ENCODE measurements at regions not wholly inside any gene's neighbourhood (a gene's known extent, or its start where the extent isn't known, plus 50 kb on each side); places are given as distances from the start of the nearest gene placed in this dataset.
"Not testable (repeated sequence)": the region's sequence is repeated elsewhere in the genome, so short reads cannot be mapped to it uniquely, and the experiment has no call there.

DNA sequence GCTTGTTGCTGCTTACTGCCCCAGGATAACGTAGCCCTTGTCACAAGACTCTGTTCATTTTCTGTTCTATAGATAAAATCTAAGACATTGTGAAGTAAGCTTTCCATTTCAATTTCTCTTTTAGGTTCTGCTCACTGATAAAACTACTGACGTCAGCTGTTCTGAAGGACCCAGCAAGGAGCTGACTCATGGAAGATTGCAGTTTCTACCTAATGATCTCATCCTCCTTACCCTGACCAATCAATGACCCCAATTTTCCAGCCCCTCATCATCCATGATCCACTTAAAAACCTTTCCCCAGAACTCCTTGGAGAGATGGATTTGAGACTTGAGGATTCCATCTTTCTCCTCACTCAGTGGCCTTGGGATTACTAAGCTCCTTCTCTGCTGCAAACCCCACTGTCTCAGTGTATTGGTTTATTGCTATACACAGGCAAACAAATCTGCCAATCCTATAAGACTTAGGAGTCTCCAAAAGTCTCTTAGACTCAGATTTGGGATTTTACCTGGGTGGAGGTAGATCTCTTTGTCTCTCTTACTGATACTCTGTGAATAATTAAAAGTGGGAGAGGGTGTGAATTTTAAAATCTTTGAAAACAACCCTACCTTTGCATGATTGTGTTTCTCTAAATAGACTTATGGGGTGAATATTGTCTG is 109.2 kb upstream of the TRIM24 start:
- 100% methylated on average over 1 of the region's 2 CpGs for WGBS (ENCODE audit: insufficient coverage)
- H3K27ac ChIP-seq (ENCODE audit: low read depth, low read length): no peak overlapping the region
- DNase-seq (ENCODE audit: low read depth in 4 of 6, low spot score in 6 of 6): no peak

DNA sequence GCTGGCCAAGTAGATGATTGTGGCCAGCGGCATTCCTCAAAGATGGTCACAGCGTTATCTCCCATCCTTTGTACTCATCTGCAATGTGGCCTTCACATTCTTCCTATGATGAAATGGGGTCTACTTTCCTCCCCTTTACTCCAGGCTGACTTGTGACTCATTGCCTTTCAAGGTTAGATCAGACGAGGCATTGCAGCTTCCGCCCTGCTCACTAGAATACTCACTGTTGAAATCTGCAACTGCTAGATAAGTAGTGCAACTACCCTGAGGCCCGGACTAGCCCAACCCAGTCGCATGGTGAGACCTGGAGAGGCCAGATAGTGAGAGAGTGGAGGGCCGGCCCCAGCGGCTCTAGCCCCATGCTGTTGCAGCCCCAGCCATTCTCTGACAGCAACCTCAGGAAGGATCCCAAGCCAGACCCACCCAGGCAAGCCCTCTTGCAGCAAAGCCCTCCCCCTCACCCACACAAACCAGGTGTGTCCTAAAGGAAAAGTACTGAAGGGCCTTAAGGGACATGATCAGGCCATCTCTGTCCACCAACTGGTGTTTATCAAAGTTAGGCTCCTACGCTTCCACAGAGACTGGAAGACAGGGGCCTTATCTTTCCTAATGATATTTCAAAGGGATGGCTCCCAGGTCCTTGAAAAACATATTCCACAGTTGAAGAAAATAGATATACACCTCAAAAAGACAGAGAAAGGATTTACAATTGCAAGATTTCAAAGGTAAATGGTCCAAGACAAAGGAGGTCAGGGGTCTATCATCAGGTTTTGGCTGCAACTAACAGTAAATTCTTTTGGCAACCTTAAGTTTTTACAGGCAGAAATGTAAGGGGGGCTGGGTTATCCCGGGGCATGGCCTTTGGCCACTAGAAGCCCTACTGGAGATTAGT is 107.2 kb upstream of the TRIM24 start:
- Histone ChIP-seq H3K4me3 (ENCODE audit: low read depth, low read length) (no peak overlapping the region), H3K9me3 (ENCODE audit: control insufficient read depth, insufficient read depth, low read length) (no peaks in the 10 kb centered on the region), H3K36me3 (ENCODE audit: control insufficient read depth, insufficient read depth, low read length) (no peaks in the 10 kb centered on the region), H3K27me3 (ENCODE audit: control insufficient read depth, insufficient read depth, low read length) (no peaks in the 10 kb centered on the region), H3K4me1 (ENCODE audit: control insufficient read depth, insufficient read depth, low read length) (no peaks in the 10 kb centered on the region), H3K27ac (ENCODE audit: low read depth, low read length) (no peak overlapping the region)
- WGBS (ENCODE audit: insufficient coverage): 93% methylated on average over 7 of the region's 10 CpGs
- no peak for DNase-seq (ENCODE audit: low read depth in 4 of 6, low spot score in 6 of 6)

More for the DNA sequence above, 109.2 kb upstream of the TRIM24 start:
- H3K4me1 ChIP-seq (ENCODE audit: control insufficient read depth, insufficient read depth, low read length): no peaks in the 10 kb centered on the region
- peaks cover 4% of the 10 kb centered on the region for H3K9me3 ChIP-seq (ENCODE audit: control insufficient read depth, insufficient read depth, low read length)
- no peaks in the 10 kb centered on the region for H3K27me3 ChIP-seq (ENCODE audit: control insufficient read depth, insufficient read depth, low read length)
- H3K4me3 ChIP-seq (ENCODE audit: low read depth, low read length): no peak overlapping the region
- no peaks in the 10 kb centered on the region for H3K36me3 ChIP-seq (ENCODE audit: control insufficient read depth, insufficient read depth, low read length)

DNA sequence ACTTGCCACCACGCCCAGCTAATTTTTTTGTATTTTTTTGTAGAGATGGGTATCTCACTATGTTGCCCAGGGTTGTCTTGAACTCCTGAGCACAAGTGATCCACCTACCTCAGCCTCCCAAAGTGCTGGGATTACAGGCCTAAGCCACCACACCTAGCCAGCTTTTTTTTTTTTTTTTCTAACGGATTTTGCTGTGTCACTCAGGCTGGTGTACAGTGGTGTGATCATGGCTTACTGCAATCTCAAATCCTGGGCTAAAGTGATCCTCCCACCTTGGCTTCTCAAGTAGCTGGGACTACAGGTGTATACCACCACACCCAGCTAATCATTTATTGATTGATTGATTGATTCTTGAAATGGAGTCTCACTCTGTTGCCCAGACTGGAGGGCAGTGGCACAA is 106.0 kb upstream of the TRIM24 start:
- no CpG with 5 or more reads among the region's 2 CpGs for WGBS (ENCODE audit: insufficient coverage)
- Histone ChIP-seq H3K9me3 (ENCODE audit: control insufficient read depth, insufficient read depth, low read length) (no peaks in the 10 kb centered on the region), H3K4me1 (ENCODE audit: control insufficient read depth, insufficient read depth, low read length) (no peaks in the 10 kb centered on the region), H3K36me3 (ENCODE audit: control insufficient read depth, insufficient read depth, low read length) (no peaks in the 10 kb centered on the region), H3K27me3 (ENCODE audit: control insufficient read depth, insufficient read depth, low read length) (no peaks in the 10 kb centered on the region), H3K27ac (ENCODE audit: low read depth, low read length) (no peak overlapping the region), H3K4me3 (ENCODE audit: low read depth, low read length) (no peak overlapping the region)
- no peak for DNase-seq (ENCODE audit: low read depth in 4 of 6, low spot score in 6 of 6)

DNA sequence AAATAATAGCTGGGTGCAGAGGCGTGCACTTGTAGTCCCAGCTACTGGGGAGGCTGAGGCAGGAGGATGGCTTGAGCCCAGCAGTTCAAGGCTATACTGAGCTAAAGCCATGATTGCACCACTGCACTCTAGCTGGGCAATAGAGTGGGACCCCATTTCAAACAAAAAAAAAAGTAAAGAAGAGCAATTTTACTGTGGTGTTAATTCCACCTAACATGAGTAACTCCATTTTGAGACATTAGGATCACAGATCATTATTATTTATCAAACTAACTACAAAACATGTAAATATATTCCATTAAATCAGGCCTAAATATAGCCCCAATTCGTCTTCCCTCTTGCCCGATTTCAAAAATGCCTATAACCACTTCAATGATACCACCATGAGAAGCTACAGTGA is 104.8 kb upstream of the TRIM24 start:
- WGBS (ENCODE audit: insufficient coverage): no CpG with 5 or more reads among the region's 3 CpGs
- no peaks in the 10 kb centered on the region for H3K9me3 ChIP-seq (ENCODE audit: control insufficient read depth, insufficient read depth, low read length)
- no peak overlapping the region for H3K4me3 ChIP-seq (ENCODE audit: low read depth, low read length)
- H3K36me3 ChIP-seq (ENCODE audit: control insufficient read depth, insufficient read depth, low read length): no peaks in the 10 kb centered on the region
- H3K27ac ChIP-seq (ENCODE audit: low read depth, low read length): no peak overlapping the region
- H3K4me1 ChIP-seq (ENCODE audit: control insufficient read depth, insufficient read depth, low read length): no peaks in the 10 kb centered on the region
- H3K27me3 ChIP-seq (ENCODE audit: control insufficient read depth, insufficient read depth, low read length): no peaks in the 10 kb centered on the region
- DNase-seq (ENCODE audit: low read depth in 4 of 6, low spot score in 6 of 6): no peak

DNA sequence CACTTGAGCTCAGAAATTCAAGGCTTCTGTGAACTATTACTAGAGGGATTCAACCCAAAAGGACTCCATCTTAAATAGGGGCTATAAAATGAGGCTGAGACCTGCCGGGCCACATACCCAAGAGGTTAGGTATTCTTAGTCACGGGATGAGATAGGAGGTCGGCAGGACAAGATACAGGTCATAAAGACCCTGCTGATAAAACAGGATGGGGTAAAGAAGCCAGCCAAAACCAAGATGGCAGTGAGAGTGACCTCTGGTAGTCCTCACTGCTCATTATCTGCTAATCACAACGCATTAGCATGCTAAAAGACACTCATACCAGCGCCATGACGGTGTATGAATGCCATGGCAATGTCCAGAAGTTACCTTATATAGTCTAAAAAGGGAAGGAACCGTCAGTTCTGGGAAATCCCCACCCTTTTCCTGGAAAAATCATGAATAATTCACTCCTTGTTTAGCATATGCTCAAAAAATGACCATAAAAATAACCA is 101.2 kb upstream of the TRIM24 start:
- Histone ChIP-seq H3K36me3 (ENCODE audit: control insufficient read depth, insufficient read depth, low read length) (no peaks in the 10 kb centered on the region), H3K27ac (ENCODE audit: low read depth, low read length) (no peak overlapping the region), H3K9me3 (ENCODE audit: control insufficient read depth, insufficient read depth, low read length) (no peaks in the 10 kb centered on the region), H3K4me1 (ENCODE audit: control insufficient read depth, insufficient read depth, low read length) (no peaks in the 10 kb centered on the region), H3K4me3 (ENCODE audit: low read depth, low read length) (no peak overlapping the region), H3K27me3 (ENCODE audit: control insufficient read depth, insufficient read depth, low read length) (no peaks in the 10 kb centered on the region)
- 97% methylated on average over 4 of the region's 7 CpGs for WGBS (ENCODE audit: insufficient coverage)
- no peak for DNase-seq (ENCODE audit: low read depth in 4 of 6, low spot score in 6 of 6)

DNA sequence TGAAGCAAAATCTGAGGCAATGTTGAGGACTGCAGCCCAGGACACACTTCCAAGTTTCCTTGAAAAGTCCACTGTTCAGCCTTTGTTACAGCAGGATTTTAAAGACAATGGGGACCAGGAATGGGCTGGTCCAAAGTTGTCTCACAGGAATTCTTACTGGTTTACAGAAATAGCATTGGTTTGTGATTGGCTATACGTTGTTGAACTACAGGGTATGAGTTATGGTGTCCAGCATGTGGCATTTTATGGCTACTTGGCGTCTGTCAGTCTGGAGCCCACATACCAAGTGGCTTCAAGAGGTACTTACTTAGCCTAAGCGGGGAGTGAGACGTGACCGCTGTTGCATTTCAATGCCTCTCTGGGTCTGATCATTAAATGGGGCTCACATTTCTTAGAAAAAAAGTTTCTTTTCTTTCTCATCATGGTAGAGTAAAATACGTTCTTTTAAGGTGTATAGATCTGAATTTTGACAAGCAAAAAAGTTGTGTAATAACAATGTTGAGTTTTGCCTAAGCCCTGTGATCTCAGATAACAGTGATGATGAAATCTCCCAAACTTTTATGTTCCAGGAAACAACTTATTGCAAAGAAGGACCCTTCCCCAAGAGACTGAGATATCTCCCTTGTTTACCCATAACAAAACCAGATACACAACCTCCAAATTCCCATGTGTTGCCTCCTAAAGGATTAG is 100.0 kb upstream of the TRIM24 start:
- Histone ChIP-seq H3K27ac (ENCODE audit: low read depth, low read length) (no peak overlapping the region), H3K9me3 (ENCODE audit: control insufficient read depth, insufficient read depth, low read length) (no peaks in the 10 kb centered on the region), H3K4me1 (ENCODE audit: control insufficient read depth, insufficient read depth, low read length) (no peaks in the 10 kb centered on the region), H3K4me3 (ENCODE audit: low read depth, low read length) (no peak overlapping the region), H3K36me3 (ENCODE audit: control insufficient read depth, insufficient read depth, low read length) (no peaks in the 10 kb centered on the region), H3K27me3 (ENCODE audit: control insufficient read depth, insufficient read depth, low read length) (no peaks in the 10 kb centered on the region)
- DNase-seq (ENCODE audit: low read depth in 4 of 6, low spot score in 6 of 6): no peak
- no CpG with 5 or more reads among the region's 6 CpGs for WGBS (ENCODE audit: insufficient coverage)

DNA sequence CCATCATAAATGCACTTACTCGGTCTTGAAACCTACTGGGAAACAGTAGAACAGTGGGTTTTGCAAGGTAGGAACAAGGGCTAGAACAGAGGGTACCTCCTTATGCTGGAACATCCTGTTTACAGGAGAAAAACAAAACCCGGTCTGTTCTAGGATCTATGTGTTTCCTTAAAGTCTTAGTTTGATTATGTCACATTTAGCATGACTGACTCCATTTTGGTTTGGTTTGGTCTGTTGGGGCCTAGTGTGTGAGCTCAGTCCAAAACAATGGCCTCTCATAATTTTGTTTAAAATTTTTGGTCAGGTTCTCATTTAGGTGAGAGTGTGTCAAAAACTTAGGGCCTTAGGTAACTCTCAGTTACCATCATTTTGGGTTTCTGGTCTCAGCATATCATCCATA is 96.3 kb upstream of the TRIM24 start:
- Histone ChIP-seq H3K27ac (ENCODE audit: low read depth, low read length) (no peak overlapping the region), H3K27me3 (ENCODE audit: control insufficient read depth, insufficient read depth, low read length) (no peaks in the 10 kb centered on the region), H3K36me3 (ENCODE audit: control insufficient read depth, insufficient read depth, low read length) (no peaks in the 10 kb centered on the region), H3K4me1 (ENCODE audit: control insufficient read depth, insufficient read depth, low read length) (no peaks in the 10 kb centered on the region), H3K4me3 (ENCODE audit: low read depth, low read length) (no peak overlapping the region), H3K9me3 (ENCODE audit: control insufficient read depth, insufficient read depth, low read length) (no peaks in the 10 kb centered on the region)
- DNase-seq (ENCODE audit: low read depth in 4 of 6, low spot score in 6 of 6): no peak
- WGBS (ENCODE audit: insufficient coverage): 60% methylated on average over 1 of the region's 2 CpGs

DNA sequence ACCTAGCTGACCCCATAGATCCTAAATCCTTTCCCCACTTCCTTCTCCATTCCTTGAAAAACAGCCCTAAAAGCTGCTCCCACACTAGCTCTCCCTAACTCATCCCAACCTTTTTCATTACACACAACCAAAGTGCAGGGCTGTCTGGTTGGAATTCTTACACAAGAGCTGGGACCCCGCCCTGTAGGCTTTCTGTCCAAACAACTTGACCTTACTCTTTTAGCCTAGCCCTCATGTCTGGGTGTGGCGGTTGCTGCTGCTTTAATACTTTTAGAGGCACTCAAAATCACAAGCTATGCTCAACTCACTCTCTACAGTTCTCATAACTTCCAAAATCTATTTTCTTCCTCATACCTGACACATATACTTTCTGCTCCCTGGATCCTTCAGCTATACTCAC is 93.9 kb upstream of the TRIM24 start:
- H3K4me1 ChIP-seq (ENCODE audit: control insufficient read depth, insufficient read depth, low read length); H3K27me3 ChIP-seq (ENCODE audit: control insufficient read depth, insufficient read depth, low read length); H3K36me3 ChIP-seq (ENCODE audit: control insufficient read depth, insufficient read depth, low read length); H3K9me3 ChIP-seq (ENCODE audit: control insufficient read depth, insufficient read depth, low read length); H3K4me3 ChIP-seq (ENCODE audit: low read depth, low read length); DNase-seq (ENCODE audit: low read depth in 4 of 6, low spot score in 6 of 6); H3K27ac ChIP-seq (ENCODE audit: low read depth, low read length): not testable (repeated sequence)
- WGBS (ENCODE audit: insufficient coverage): 92% methylated on average over 2 of the region's 2 CpGs

DNA sequence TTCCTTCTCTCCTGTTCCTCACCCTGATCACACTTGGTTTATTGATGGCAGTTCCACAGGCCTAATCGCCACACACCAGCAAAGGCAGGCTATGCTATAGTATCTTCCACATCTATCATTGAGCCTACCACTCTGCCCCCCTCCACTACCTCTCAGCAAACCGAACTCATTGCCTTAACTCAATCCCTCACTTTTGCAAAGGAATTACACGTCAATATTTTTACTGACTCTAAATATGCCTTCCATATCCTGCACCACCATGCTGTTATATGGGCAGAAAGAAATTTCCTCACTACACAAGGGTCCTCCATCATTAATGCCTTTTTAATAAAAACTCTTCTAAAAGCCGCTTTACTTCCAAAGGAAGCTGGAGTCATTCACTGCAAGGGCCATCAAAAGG is 93.4 kb upstream of the TRIM24 start:
- not testable (repeated sequence) for H3K9me3 ChIP-seq (ENCODE audit: control insufficient read depth, insufficient read depth, low read length); DNase-seq (ENCODE audit: low read depth in 4 of 6, low spot score in 6 of 6); H3K27me3 ChIP-seq (ENCODE audit: control insufficient read depth, insufficient read depth, low read length); H3K27ac ChIP-seq (ENCODE audit: low read depth, low read length); H3K4me3 ChIP-seq (ENCODE audit: low read depth, low read length); H3K36me3 ChIP-seq (ENCODE audit: control insufficient read depth, insufficient read depth, low read length); H3K4me1 ChIP-seq (ENCODE audit: control insufficient read depth, insufficient read depth, low read length)
- 89% methylated on average over 3 of the region's 4 CpGs for WGBS (ENCODE audit: insufficient coverage)
